SK-N-SH (cell line): ENCODE measurements at regions not wholly inside any gene's neighbourhood (a gene's known extent, or its start where the extent isn't known, plus 50 kb on each side); places are given as distances from the start of the nearest gene placed in this dataset.

ENCODE experiments used
- CTCF ChIA-PET: fragments of 300-600, 350-600 bp; formaldehyde crosslinking; extraction: SDS; loops from one replicate; lab custom pipeline; 2021; lab: Yijun Ruan, JAX
- POLR2A ChIA-PET: fragments of 350-600 bp; sonication (Branson Sonifier 250); formaldehyde crosslinking; extraction: SDS; loops from one replicate; lab custom pipeline; 2020; ENCODE audit warnings: antibody characterized with exemption, inconsistent platforms; lab: Yijun Ruan, JAX
- DNase-seq: peaks from one replicate; pipeline ENCODE4 v3.0.0; 2012
- H2AFZ ChIP-seq: fragments of 200-600 bp; sonication (generic); 2 replicates; pipeline ENCODE4 v1.8.1; 2016; ENCODE audit warnings: antibody characterized with exemption, mild to moderate bottlenecking, low read depth
- H3F3A ChIP-seq: fragments of 200-600 bp; sonication (generic); replicated peaks from 2 replicates; pipeline ENCODE3; 2016; ENCODE audit warnings: antibody characterized with exemption, mild to moderate bottlenecking; ENCODE audit not compliant: insufficient read depth
- H3K27ac ChIP-seq, 2 experiments: fragments of 200-500 bp in 1 of 2; fragments of 200-600 bp in 1 of 2; sonication (Bioruptor generic) in 1 of 2; sonication (generic), shearing (Covaris generic) in 1 of 2; 2 replicates each; pipeline versions ENCODE4 v1.5.1 to v1.6.1; 2014 to 2016; ENCODE audit warnings: low read depth in 2 of 2, inconsistent platforms in 1 of 2, low read length in 1 of 2, mild to moderate bottlenecking in 1 of 2, mixed read lengths in 1 of 2
- H3K27me3 ChIP-seq: fragments of 200-600 bp; sonication (generic), shearing (Covaris generic); 2 replicates; pipeline ENCODE4 v1.6.1; 2016; ENCODE audit warnings: mixed run types; ENCODE audit not compliant: insufficient read depth
- H3K36me3 ChIP-seq, 2 experiments: fragments of 200-500 bp in 1 of 2; fragments of 200-600 bp in 1 of 2; sonication (Bioruptor generic) in 1 of 2; sonication (generic) in 1 of 2; replicated peaks in 1 of 2; 2 replicates each; pipeline versions ENCODE3 to v1.5.1; 2014 to 2016; ENCODE audit warnings: low read length in 1 of 2, mild to moderate bottlenecking in 1 of 2; ENCODE audit not compliant: insufficient read depth in 2 of 2, control insufficient read depth in 1 of 2
- H3K4me1 ChIP-seq, 2 experiments: fragments of 200-500 bp in 1 of 2; fragments of 200-600 bp in 1 of 2; sonication (Bioruptor generic) in 1 of 2; sonication (generic), shearing (Covaris generic) in 1 of 2; 2 replicates each; pipeline versions ENCODE4 v1.5.1 to v1.6.1; 2014 to 2016; ENCODE audit warnings: low read depth in 1 of 2, low read length in 1 of 2, mixed run types in 1 of 2; ENCODE audit not compliant: insufficient read depth in 2 of 2, control insufficient read depth in 1 of 2
- H3K4me2 ChIP-seq: fragments of 200-600 bp; sonication (generic), shearing (Covaris generic); 2 replicates; pipeline ENCODE4 v1.6.1; 2017; ENCODE audit warnings: mixed run types
- H3K4me3 ChIP-seq, 2 experiments: fragments of 200-500 bp in 1 of 2; fragments of 200-600 bp in 1 of 2; sonication (Bioruptor generic) in 1 of 2; sonication (generic), shearing (Covaris generic) in 1 of 2; 2 replicates each; pipeline versions ENCODE4 v1.5.1 to v1.8.1; 2014 to 2016; ENCODE audit warnings: low read depth in 2 of 2, inconsistent platforms in 1 of 2, low read length in 1 of 2, mild to moderate bottlenecking in 1 of 2, mixed read lengths in 1 of 2, moderate library complexity in 1 of 2
- H3K79me2 ChIP-seq: fragments of 200-600 bp; sonication (generic); 2 replicates; pipeline ENCODE4 v1.8.1; 2017; ENCODE audit warnings: mild to moderate bottlenecking; ENCODE audit not compliant: insufficient read depth
- H3K9ac ChIP-seq: fragments of 200-600 bp; sonication (generic); 2 replicates; pipeline ENCODE4 v1.6.1; 2017; ENCODE audit warnings: mixed run types
- H3K9me2 ChIP-seq: fragments of 200-600 bp; sonication (generic); 2 replicates; pipeline ENCODE4 v1.6.1; 2017; ENCODE audit warnings: mixed run types
- H3K9me3 ChIP-seq: fragments of 200-600 bp; sonication (generic); 2 replicates; pipeline ENCODE4 v1.6.1; 2017; ENCODE audit warnings: mixed run types, mild to moderate bottlenecking, moderate library complexity
- H4K20me1 ChIP-seq: fragments of 200-600 bp; sonication (generic); 2 replicates; pipeline ENCODE4 v1.6.1; 2017; ENCODE audit warnings: mild to moderate bottlenecking, mixed run types; ENCODE audit not compliant: insufficient read depth
- ELF1 ChIP-seq: IDR thresholded peaks from 2 replicates; pipeline ENCODE4 v1.4.0; 2012
- GABPA ChIP-seq: IDR thresholded peaks from 2 replicates; pipeline ENCODE4 v1.4.0; 2012; ENCODE audit warnings: low read depth, mild to moderate bottlenecking
- IRF3 ChIP-seq: fragments of 150-350 bp; IDR thresholded peaks from 2 replicates; pipeline ENCODE4 v1.6.1; 2016; ENCODE audit warnings: mild to moderate bottlenecking, low read depth, low read length
- JUND ChIP-seq: IDR thresholded peaks from 2 replicates; pipeline ENCODE4 v1.4.0; 2012
- MAX ChIP-seq: IDR thresholded peaks from 2 replicates; pipeline ENCODE4 v1.4.0; 2012; ENCODE audit warnings: low read depth
- MXI1 ChIP-seq: IDR thresholded peaks from 2 replicates; pipeline ENCODE4 v1.6.1; 2012; ENCODE audit warnings: mild to moderate bottlenecking, low read depth, low read length, improper control_type of control experiment
- NRF1 ChIP-seq: IDR thresholded peaks from 2 replicates; pipeline ENCODE4 v1.6.1; 2012; ENCODE audit warnings: low read depth, mild to moderate bottlenecking, low read length
- RCOR1 ChIP-seq: fragments of 150-350 bp; IDR thresholded peaks from 2 replicates; pipeline ENCODE4 v1.6.1; 2017; ENCODE audit warnings: antibody characterized with exemption, low read length
- RXRA ChIP-seq: IDR thresholded peaks from 2 replicates; pipeline ENCODE4 v1.4.0; 2012; ENCODE audit warnings: low read depth, mild to moderate bottlenecking, borderline replicate concordance
- SIN3A ChIP-seq: IDR thresholded peaks from 2 replicates; pipeline ENCODE4 v1.6.1; 2012; ENCODE audit warnings: low read depth, mild to moderate bottlenecking, low read length, moderate library complexity, borderline replicate concordance
- SMC3 ChIP-seq: IDR thresholded peaks from 2 replicates; pipeline ENCODE4 v1.6.1; 2012; ENCODE audit warnings: low read depth, low read length, improper control_type of control experiment
- TAF1 ChIP-seq: IDR thresholded peaks from 2 replicates; pipeline ENCODE4 v1.6.1; 2012; ENCODE audit warnings: low read depth, mild to moderate bottlenecking, low read length, moderate library complexity, borderline replicate concordance
- USF1 ChIP-seq: IDR thresholded peaks from 2 replicates; pipeline ENCODE4 v1.4.0; 2012; ENCODE audit warnings: low read depth, borderline replicate concordance
- USF2 ChIP-seq: fragments of 150-350 bp; IDR thresholded peaks from 2 replicates; pipeline ENCODE4 v1.6.1; 2017; ENCODE audit warnings: antibody characterized with exemption, low read length, low read depth, borderline replicate concordance
- WGBS: methylation state at CpG from one replicate; pipeline ENCODE4 v1.1.6; 2017; ENCODE audit warnings: low lambda C conversion rate; 5-methylcytosine and 5-hydroxymethylcytosine counted together

- TF ChIP-seq USF1 (no peak), USF2 (no peak), JUND (no peak), ELF1 (no peak), SMC3 (no peak), RCOR1 (no peak)
Measured at GRCh38 chr1:87796471-87796901, 467.8 kb downstream of the LMO4 start (continued).

GRCh38 chr1:87799451-87799850 is 470.8 kb downstream of the LMO4 start:
- Histone ChIP-seq H4K20me1 (no peaks in the 10 kb centered on the region), H3K4me3 (no peak overlapping the region), H2AFZ (no peak overlapping the region), H3K9ac (no peak overlapping the region), H3K9me2 (no peaks in the 10 kb centered on the region)
- CTCF ChIA-PET: interaction anchor here (0.7 kb wide), 1 partner anchor 19 kb away, joined by 3 read pairs; no protein-coding TSS in a partner anchor
- POLR2A ChIA-PET: no interaction called here
- TF ChIP-seq GABPA (no peak), TAF1 (no peak), MAX (no peak), USF1 (no peak), RXRA (no peak), USF2 (no peak), NRF1 (no peak), SIN3A (no peak), IRF3 (no peak), MXI1 (no peak), ELF1 (no peak), JUND (no peak)
- TF ChIP-seq, all 33 proteins: peak for 0
- no peak for DNase-seq
- Histone ChIP-seq H3F3A (peaks cover 10% of the 10 kb centered on the region), H3K9me3 (no peaks in the 10 kb centered on the region), H3K27ac (no peak overlapping the region), H3K36me3 (no peaks in the 10 kb centered on the region), H3K4me2 (no peak overlapping the region), H3K79me2 (no peaks in the 10 kb centered on the region), H3K4me1 (peaks cover 2 to 10% of the 10 kb centered on the region in 2 experiments; a peak in 3 of 4 replicates), H3K27me3 (no peaks in the 10 kb centered on the region)
- WGBS: 84% methylated on average over 7 of the region's 7 CpGs
